Erythroblast (primary cell): ENCODE measurements at regions not wholly inside any gene's neighbourhood (a gene's known extent, or its start where the extent isn't known, plus 50 kb on each side); places are given as distances from the start of the nearest gene placed in this dataset.

Experiments used
- DNase-seq, 2 experiments: peaks; one replicate each; lab custom pipeline; 2025; lab: John Stamatoyannopoulos, UW
- GATA1 ChIP-seq: IDR thresholded peaks from 2 replicates; pipeline ENCODE4 v1.6.1; 2011; ENCODE audit warnings: low read depth, mild to moderate bottlenecking, control low read depth, low read length, moderate library complexity
- POLR2A ChIP-seq: IDR thresholded peaks from 2 replicates; pipeline ENCODE4 v1.6.1; 2011; ENCODE audit warnings: mild to moderate bottlenecking, low read length

GRCh38 chr12:90652280-90652679, 302.7 kb downstream of the CCER1 start:
- TF ChIP-seq POLR2A (no peak), GATA1 (no peak)
- no peak for DNase-seq

- no peak for DNase-seq
- no peak for TF ChIP-seq POLR2A
- TF ChIP-seq GATA1 = no peak
Measured at GRCh38 chr12:90645181-90645580, 309.8 kb downstream of the CCER1 start.

GRCh38 chr12:90631591-90632212, 323.3 kb downstream of the CCER1 start:
- TF ChIP-seq POLR2A (no peak), GATA1 (no peak)
- DNase-seq = no peak

GRCh38 chr12:90630006-90630405, 325.0 kb downstream of the CCER1 start:
- no peak for DNase-seq
- TF ChIP-seq POLR2A (no peak), GATA1 (no peak)

GRCh38 chr12:90628213-90628612, 326.8 kb downstream of the CCER1 start:
- no peak for DNase-seq

GRCh38 chr12:90627180-90627896, 327.6 kb downstream of the CCER1 start:
- TF ChIP-seq POLR2A = no peak
- no peak for TF ChIP-seq GATA1
- DNase-seq = no peak

More at GRCh38 chr12:90628213-90628612, 326.8 kb downstream of the CCER1 start:
- TF ChIP-seq POLR2A (no peak), GATA1 (no peak)

GRCh38 chr12:90622431-90622830, 332.5 kb downstream of the CCER1 start:
- TF ChIP-seq GATA1 (no peak), POLR2A (no peak)
- DNase-seq = no peak

- no peak for DNase-seq
- no peak for TF ChIP-seq GATA1
- no peak for TF ChIP-seq POLR2A
Measured at GRCh38 chr12:90621927-90622326, 333.0 kb downstream of the CCER1 start.

- TF ChIP-seq POLR2A (no peak), GATA1 (no peak)
- no peak for DNase-seq
Measured at GRCh38 chr12:90619943-90620342, 335.0 kb downstream of the CCER1 start.

GRCh38 chr12:90618586-90618985, 336.4 kb downstream of the CCER1 start:
- DNase-seq = no peak
- TF ChIP-seq POLR2A = no peak
- TF ChIP-seq GATA1 = no peak

GRCh38 chr12:90611891-90612290, 343.1 kb downstream of the CCER1 start:
- no peak for DNase-seq
- TF ChIP-seq POLR2A = no peak
- no peak for TF ChIP-seq GATA1

- DNase-seq = no peak
- TF ChIP-seq GATA1 (no peak), POLR2A (no peak)
Measured at GRCh38 chr12:90611048-90611447, 343.9 kb downstream of the CCER1 start.

GRCh38 chr12:90593596-90594295, 361.2 kb downstream of the CCER1 start:
- no peak for TF ChIP-seq POLR2A
- TF ChIP-seq GATA1 = no peak
- no peak for DNase-seq

- TF ChIP-seq POLR2A (no peak), GATA1 (no peak)
- DNase-seq = no peak
Measured at GRCh38 chr12:90589956-90590355, 365.0 kb downstream of the CCER1 start.
